ENCODE measurements at regions not wholly inside any gene's neighbourhood (a gene's known extent, or its start where the extent isn't known, plus 50 kb on each side); places are given as distances from the start of the nearest gene placed in this dataset.
"Not testable (repeated sequence)": the region's sequence is repeated elsewhere in the genome, so short reads cannot be mapped to it uniquely, and the experiment has no call there.

GRCh38 chr17:36695710-36696109 lies 94.3 kb downstream of the MRM1 start:
- not testable (repeated sequence) for DNase-seq (ENCODE audit: low read depth)

DNA sequence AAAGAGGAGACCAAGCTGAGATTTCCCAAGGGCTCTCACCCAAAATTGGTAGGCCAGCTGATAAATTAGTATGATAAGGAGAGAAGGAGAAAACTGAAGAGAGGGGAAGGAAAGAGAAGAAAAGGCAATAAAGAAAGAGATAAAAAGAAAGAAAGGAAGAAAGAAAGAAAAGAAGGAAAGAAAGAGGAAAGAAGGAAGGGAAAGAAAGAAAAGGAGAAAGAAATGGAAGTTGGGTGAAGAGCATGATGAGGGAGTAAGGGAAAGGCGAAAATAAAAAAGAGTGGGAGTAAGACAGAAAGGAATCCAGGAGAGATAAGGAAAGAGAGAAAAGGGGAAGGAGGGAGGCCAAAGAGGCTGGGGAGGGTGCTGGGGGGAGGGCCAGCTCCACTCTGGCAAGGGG lies 95.4 kb downstream of the MRM1 start:
- DNase-seq (ENCODE audit: low read depth), result no peak

DNA sequence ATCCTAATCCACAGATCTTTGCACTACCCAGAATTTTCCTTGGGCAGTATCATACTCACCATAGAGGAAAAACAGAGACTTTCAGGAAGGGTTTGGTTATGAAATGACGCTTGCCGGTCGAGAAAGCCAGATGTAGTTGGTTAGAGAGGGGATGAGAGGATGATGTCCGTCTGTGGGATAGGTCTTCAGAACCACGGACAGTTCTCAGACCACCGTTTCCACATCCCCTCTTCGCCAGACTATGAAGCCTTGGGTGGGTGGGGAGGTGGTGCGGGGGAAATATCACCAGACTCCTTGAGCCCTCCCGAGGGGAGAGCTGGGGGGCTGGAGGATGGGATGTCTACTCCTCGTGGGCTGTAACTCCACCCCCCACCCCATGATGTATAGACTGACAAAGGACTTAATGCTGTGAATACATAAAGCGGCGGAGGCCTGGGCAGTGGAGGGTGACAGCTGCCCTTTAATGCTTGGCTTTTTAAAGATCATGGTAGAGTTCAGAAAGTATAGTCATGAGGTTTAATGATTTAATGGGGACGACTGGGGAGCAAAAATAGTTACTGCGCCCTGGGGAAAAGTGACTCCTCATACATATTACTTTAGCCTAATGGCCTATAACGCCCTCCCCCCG lies 96.6 kb downstream of the MRM1 start:
- DNase-seq (ENCODE audit: low read depth), result no peak

GRCh38 chr17:36701429-36702099 lies 100.2 kb downstream of the MRM1 start:
- DNase-seq (ENCODE audit: low read depth), result no peak

DNA sequence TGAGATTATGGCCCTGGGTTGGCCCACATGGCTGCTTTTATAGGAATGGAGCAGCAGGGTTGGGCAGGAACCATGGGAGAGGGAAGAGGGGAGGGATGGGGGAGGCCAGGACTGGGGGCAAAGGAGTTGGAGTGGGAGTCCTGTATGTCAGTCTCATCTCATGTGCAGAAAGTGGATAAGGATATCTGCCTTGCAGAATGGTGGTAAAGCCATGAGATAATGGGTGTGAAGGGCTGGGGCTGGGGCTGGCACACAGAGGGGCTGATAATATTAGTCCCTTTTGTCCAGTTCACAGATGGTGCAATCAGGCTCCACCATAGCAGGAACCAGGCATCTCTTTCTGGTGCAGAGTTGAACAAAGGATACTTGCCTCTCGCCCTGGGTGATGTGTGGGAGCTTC lies 101.3 kb downstream of the MRM1 start:
- no peak for DNase-seq (ENCODE audit: low read depth)

DNA sequence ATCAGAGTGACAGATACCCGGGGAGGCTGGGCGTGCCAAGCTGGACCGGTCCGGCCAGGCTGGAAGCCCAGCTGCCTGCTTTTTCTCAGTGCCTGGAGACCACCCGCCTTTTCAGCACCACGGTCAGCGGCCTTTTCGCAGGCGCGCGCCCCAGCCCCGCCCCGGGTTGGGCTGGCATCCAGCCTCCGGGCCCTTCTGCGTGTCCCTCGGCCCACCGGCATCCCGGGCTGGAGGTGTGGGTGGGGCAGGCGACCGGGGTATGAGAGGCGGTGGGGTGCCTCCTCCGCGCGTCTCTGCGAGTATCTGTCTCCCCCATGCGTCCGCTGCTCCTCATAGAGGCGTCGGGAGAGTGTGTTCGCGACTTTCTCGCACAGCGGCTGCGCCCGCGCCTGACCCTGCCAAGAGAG lies 102.5 kb downstream of the MRM1 start:
- no peak for DNase-seq (ENCODE audit: low read depth)

GRCh38 chr17:36705283-36705795 lies 104.0 kb downstream of the MRM1 start:
- DNase-seq (ENCODE audit: low read depth), result no peak

DNA sequence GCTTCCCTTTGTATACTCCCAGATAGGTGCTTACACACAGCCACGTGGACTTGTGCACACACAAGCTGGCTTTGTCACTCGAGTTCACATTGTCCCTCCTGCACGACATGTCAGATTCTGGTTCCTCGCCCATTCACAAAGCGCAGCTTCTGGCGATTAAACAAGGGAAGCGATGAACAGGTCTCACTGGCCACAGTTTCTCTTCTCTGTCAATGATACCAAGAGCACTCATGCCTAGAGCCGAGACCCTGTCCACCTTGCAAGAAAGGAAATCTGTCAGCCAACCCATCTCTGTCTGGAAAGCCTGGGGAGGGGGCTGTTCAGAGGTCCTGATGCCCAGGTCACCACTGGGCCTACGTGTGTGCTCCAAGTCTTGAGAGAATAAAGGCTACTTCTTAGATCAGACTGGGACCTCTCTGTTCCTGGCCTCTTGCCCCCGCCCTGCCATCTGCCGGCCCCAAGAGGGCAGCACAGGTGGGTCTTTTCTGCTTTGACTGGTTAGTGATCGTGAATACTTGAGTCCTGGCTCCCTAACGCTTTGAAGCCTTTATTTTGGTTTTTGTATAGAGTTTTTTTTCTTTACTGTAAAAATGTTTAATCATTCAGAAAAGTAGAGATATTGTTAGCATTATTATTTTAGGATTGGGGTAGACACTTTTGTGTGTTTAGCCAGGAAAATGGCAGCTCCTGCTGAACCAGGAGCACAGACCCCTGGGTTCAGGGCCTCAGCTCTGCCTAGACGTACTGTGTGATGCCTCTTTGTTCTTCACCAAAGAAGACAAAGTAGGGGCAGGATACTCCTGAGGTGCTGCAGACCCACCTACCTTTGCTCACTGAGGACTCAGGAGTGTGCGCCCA lies 104.7 kb downstream of the MRM1 start:
- no peak for DNase-seq (ENCODE audit: low read depth)

GRCh38 chr17:36707904-36708303 lies 106.5 kb downstream of the MRM1 start:
- no peak for DNase-seq (ENCODE audit: low read depth)

DNA sequence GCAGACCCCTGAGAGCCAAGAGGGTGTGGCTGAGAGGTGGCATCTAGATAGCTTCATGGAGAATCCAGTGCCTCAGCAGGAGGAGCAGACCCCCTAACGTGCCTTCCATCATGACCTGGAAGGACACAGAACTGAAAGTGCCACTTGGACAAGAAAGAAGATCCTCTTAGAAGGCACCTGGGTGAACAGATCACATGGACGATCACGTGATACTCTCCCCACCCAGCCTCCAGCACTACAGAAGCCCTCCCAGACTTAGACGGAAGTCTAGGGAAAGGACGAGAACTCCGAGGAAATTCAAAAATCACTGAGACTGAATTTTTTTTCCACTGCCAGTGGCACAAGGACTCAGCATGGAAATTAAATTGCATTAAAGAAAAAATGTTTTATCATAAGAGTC lies 113.4 kb downstream of the MRM1 start:
- no peak for DNase-seq (ENCODE audit: low read depth)

DNA sequence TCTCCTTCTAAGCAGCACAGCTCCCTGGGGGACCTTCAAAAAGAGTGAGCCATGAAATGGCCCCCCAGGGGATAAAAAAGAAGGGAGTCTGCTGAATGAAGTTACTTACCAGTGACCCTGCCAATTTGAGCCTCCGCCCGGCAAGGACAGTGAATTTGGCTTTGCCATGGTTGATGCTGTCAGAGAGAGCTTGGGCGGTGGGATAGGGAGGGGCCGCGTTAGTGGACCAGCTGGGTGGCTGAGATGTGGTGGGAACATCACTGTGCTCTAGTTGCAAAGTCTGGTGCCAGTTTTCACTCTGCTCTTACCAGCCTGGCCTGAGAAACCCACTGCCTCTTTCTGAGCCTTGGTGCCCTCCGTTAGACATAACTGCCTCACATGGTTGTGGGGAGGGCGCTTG lies 114.6 kb downstream of the MRM1 start:
- DNase-seq (ENCODE audit: low read depth), result no peak

DNA sequence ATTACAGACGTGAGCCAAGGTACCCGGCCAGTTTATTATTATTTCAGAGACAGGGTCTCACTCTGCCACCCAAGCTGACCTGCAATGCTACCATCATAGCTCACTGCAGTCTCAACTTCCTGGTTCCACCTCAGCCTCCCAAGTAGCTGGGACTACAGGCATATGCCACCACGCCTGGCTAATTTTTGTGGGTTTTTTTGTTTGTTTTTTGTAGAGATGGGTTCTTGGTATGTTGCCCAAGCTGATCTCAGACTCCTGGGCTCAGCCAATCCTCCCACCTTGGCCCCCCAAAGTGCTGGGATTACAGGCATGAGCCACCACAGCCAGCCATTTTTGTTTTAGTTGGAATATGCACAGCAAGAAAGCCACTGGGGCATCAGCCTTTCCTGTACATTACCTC lies 115.7 kb downstream of the MRM1 start:
- DNase-seq (ENCODE audit: low read depth), result no peak

DNA sequence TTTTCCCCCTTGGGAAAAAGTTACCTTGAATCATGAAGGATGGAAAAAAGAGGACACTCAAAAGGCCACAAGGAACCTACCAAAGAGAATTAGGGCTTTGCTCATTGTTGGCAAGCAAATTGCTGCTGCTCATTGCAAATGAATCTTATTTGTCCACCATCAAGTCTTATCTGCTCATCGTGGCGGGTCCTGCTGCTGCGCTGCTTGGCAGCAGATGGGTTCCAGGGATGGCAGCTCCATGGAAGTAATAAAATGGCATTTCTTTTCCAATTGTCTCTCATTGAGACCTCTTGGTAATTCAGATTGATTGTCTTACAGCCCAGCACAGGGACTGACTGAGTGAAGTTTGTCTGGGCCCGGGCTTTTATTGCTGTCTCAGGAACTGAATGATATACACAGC lies 118.7 kb downstream of the MRM1 start:
- no peak for DNase-seq (ENCODE audit: low read depth)

- no peak for DNase-seq (ENCODE audit: low read depth)
Measured at GRCh38 chr17:36721560-36722120, 120.3 kb downstream of the MRM1 start.

GRCh38 chr17:36722121-36722902 lies 120.9 kb downstream of the MRM1 start:
- peak; percentile 59 for DNase-seq (ENCODE audit: low read depth)

DNA sequence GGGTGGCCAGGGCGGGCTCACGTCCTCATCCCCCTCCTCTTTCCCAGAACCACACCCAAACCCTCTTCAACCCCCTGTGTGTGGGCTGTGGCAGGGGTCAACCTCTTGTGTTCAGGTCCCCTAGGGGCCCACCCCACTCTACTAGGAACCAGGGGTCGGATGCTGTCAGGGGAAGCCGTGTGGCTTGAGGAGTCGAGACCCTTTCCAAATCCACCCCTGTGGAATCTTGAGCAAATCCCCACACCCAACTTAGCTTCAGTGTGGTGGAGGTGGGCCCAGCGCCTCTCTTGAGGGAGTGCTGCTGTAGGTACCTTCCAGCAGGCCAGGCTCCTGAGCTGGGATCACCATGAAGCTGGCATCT lies 121.5 kb downstream of the MRM1 start:
- DNase-seq (ENCODE audit: low read depth), result no peak

- DNase-seq (ENCODE audit: low read depth), result no peak
Measured at GRCh38 chr17:36723459-36724025, 122.2 kb downstream of the MRM1 start.

DNA sequence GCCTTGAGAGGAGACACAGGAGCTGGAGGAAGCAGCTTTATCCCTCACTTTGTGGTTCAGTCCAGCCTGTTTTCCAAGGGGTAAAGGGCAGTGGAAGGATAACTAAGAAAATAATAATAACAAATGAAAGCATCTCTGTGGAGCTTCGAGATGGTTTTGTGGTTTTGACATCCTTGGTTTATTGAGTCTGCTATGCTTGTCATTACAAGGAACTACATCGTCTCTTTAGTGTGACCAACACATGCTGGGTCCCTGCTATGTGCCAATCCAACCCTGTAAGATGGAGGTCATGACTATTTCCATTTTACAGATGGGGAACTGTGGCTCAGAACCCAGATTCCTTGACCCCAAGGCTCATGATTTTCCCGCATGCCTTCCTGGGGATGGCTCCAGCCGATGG lies 124.8 kb downstream of the MRM1 start:
- no peak for DNase-seq (ENCODE audit: low read depth)

GRCh38 chr17:36727052-36727451 lies 125.7 kb downstream of the MRM1 start:
- DNase-seq (ENCODE audit: low read depth), result no peak

DNA sequence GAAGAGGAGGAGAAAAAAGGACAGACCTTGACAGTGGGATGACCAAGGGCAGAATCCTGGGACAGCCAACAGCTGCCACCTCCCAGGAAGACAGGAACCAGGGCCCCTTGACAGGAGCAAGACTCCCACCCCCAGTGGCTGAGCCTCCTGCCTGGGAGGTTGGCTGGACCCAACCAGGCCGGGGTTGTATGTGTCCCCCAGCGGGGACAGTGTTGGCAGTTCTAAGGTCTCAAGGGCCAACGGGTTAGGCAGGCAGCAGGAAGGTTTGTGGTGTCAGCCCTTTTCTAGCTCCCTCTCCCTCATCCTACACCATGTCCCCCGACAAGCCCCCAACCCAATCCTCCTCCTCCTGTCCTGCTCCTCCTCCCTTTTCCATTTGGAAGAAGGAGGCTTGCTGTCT lies 126.2 kb downstream of the MRM1 start:
- DNase-seq (ENCODE audit: low read depth), result no peak
